ENCODE measurements at regions not wholly inside any gene's neighbourhood (a gene's known extent, or its start where the extent isn't known, plus 50 kb on each side); places are given as distances from the start of the nearest gene placed in this dataset.

- no peaks in the 10 kb centered on the region for H3K36me3 ChIP-seq
- TF ChIP-seq POLR2AphosphoS5 (IDR thresholded peaks at IDR 0.05) (no peak), POLR2A (IDR thresholded peaks at IDR 0.05) (no peak)
- TF ChIP-seq, protein P1, sequence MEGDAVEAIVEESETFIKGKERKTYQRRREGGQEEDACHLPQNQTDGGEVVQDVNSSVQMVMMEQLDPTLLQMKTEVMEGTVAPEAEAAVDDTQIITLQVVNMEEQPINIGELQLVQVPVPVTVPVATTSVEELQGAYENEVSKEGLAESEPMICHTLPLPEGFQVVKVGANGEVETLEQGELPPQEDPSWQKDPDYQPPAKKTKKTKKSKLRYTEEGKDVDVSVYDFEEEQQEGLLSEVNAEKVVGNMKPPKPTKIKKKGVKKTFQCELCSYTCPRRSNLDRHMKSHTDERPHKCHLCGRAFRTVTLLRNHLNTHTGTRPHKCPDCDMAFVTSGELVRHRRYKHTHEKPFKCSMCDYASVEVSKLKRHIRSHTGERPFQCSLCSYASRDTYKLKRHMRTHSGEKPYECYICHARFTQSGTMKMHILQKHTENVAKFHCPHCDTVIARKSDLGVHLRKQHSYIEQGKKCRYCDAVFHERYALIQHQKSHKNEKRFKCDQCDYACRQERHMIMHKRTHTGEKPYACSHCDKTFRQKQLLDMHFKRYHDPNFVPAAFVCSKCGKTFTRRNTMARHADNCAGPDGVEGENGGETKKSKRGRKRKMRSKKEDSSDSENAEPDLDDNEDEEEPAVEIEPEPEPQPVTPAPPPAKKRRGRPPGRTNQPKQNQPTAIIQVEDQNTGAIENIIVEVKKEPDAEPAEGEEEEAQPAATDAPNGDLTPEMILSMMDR (IDR thresholded peaks at IDR 0.05 in 8 of 11, conservative IDR thresholded peaks at IDR 0.05 in 3 of 11) = no peak
- WGBS, 5 donors = 4 to 9% (median 5%) methylated on average over 11 to 13 of the region's 13 CpGs
- H3K9me3 ChIP-seq = no peaks in the 10 kb centered on the region
- peak; percentile 63 for DNase-seq
- H3K27ac ChIP-seq = no peak overlapping the region
- intact Hi-C loops (cut with DNase I; ENCODE audit: low total_unique reads) = no loop called here
- peaks cover 0 to 73% (median 42%) of the 10 kb centered on the region in 7 donors for H3K27me3 ChIP-seq (replicated peaks in 1 of 7)
- H3K4me1 ChIP-seq = peaks cover 0 to 24% (median 10%) of the 10 kb centered on the region in 6 donors
- peak overlapping the region in 2 of 8 donors; percentile 6 to 59 for H3K4me3 ChIP-seq
These were observed 597.3 kb upstream of the SGCD start for GRCh38 chr5:155729684-155730059.

- H3K27me3 ChIP-seq (replicated peaks in 1 of 7) = peaks cover 0 to 50% (median 24%) of the 10 kb centered on the region in 7 donors
- no peaks in the 10 kb centered on the region for H3K36me3 ChIP-seq
- DNase-seq = no peak
These were observed 594.2 kb upstream of the SGCD start for GRCh38 chr5:155732587-155733376.

DNA sequence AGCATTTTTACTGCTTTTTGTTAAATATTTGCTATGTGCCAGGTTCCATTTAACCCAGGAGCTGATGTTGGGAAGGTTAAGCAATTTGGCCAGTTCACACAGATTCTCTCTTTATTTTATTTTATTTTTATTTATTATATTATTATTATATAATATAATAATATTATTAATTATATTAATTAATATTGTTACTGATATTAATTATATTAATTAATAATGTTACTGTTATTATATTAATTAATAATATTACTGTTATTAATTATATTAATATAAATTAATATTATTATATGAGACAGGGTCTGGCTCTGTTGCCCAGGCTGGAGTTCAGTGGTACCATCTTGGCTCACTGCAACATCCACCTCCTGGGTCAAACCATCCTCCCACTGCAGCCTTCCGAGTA is 593.0 kb upstream of the SGCD start:
- no peak for DNase-seq
- Histone ChIP-seq H3K36me3 (no peaks in the 10 kb centered on the region), H3K9me3 (no peaks in the 10 kb centered on the region), H3K4me3 (no peak overlapping the region), H3K27ac (no peak overlapping the region), H3K27me3 (replicated peaks in 1 of 7) (peaks cover 0 to 39% (median 12%) of the 10 kb centered on the region in 7 donors), H3K4me1 (peaks cover 0 to 9% (median 5%) of the 10 kb centered on the region in 6 donors)
- 59 to 83% (median 69%) methylated on average over 1 of the region's 1 CpG for WGBS, 5 donors
- intact Hi-C loops (cut with DNase I; ENCODE audit: low total_unique reads) = no loop called here
- TF ChIP-seq POLR2AphosphoS5 (IDR thresholded peaks at IDR 0.05) = no peak
- no peak for TF ChIP-seq POLR2A (IDR thresholded peaks at IDR 0.05)
- TF ChIP-seq, protein P1 (IDR thresholded peaks at IDR 0.05 in 8 of 11, conservative IDR thresholded peaks at IDR 0.05 in 3 of 11) = no peak

More at GRCh38 chr5:155732587-155733376, 594.2 kb upstream of the SGCD start:
- peaks cover 0 to 20% (median 10%) of the 10 kb centered on the region in 6 donors for H3K4me1 ChIP-seq
- 48 to 69% (median 60%) methylated on average over 6 of the region's 6 CpGs for WGBS, 5 donors
- no peak overlapping the region for H3K4me3 ChIP-seq
- intact Hi-C loops (cut with DNase I; ENCODE audit: low total_unique reads) = no loop called here
- TF ChIP-seq, protein P1 (IDR thresholded peaks at IDR 0.05 in 8 of 11, conservative IDR thresholded peaks at IDR 0.05 in 3 of 11) = no peak
- TF ChIP-seq POLR2AphosphoS5 (IDR thresholded peaks at IDR 0.05) = no peak
- no peak for TF ChIP-seq POLR2A (IDR thresholded peaks at IDR 0.05)
- no peak overlapping the region for H3K27ac ChIP-seq
- no peaks in the 10 kb centered on the region for H3K9me3 ChIP-seq

- WGBS, 5 donors = 42 to 50% (median 45%) methylated on average over 2 of the region's 2 CpGs
- Histone ChIP-seq H3K27ac (no peak overlapping the region), H3K27me3 (replicated peaks in 1 of 7) (peaks cover 0 to 24% (median 0%) of the 10 kb centered on the region in 7 donors), H3K9me3 (no peaks in the 10 kb centered on the region), H3K4me3 (no peak overlapping the region), H3K4me1 (no peaks in the 10 kb centered on the region), H3K36me3 (no peaks in the 10 kb centered on the region)
- TF ChIP-seq POLR2A (IDR thresholded peaks at IDR 0.05) (no peak), POLR2AphosphoS5 (IDR thresholded peaks at IDR 0.05) (no peak)
- TF ChIP-seq, protein P1 (IDR thresholded peaks at IDR 0.05 in 8 of 11, conservative IDR thresholded peaks at IDR 0.05 in 3 of 11) = no peak
- DNase-seq = no peak
- intact Hi-C loops (cut with DNase I; ENCODE audit: low total_unique reads) = no loop called here
These were observed 591.6 kb upstream of the SGCD start for GRCh38 chr5:155735388-155735787.

Measured in spleen (tissue), 11 donors.